ENCODE measurements at regions not wholly inside any gene's neighbourhood (a gene's known extent, or its start where the extent isn't known, plus 50 kb on each side); places are given as distances from the start of the nearest gene placed in this dataset. TPM values are rescaled to one million over a fixed set of nuclear protein-coding genes. Genes with fewer than 3 reads are reported as not detected.

DNA sequence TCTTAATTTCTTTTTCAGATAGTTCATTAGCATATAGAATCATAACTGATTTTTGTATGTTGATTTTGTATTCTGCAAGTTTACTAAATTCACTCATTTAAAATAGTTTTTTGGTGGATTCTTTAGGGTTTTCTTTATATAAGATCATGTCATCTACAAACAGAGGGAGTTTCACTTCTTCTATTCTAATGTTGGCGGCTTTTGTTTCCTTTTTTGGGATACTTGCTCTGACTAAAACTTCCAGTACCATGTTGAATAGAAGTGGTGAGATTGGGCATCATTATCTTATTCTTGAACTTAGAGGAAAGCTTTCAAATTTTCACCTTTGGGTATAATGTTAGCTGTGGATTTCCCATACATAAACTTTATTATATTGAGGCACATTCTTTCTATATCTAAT, 296.9 kb downstream of the BCKDHB start:
- DNase-seq (ENCODE audit: low read depth), result no peak
- Histone ChIP-seq H3K4me3 (ENCODE audit: low read depth, low read length) (no peak overlapping the region), H3K36me3 (ENCODE audit: control insufficient read depth, insufficient read depth, low read length) (no peaks in the 10 kb centered on the region), H3K27me3 (ENCODE audit: control insufficient read depth, insufficient read depth, low read length) (no peaks in the 10 kb centered on the region)
- TF ChIP-seq, protein P1, sequence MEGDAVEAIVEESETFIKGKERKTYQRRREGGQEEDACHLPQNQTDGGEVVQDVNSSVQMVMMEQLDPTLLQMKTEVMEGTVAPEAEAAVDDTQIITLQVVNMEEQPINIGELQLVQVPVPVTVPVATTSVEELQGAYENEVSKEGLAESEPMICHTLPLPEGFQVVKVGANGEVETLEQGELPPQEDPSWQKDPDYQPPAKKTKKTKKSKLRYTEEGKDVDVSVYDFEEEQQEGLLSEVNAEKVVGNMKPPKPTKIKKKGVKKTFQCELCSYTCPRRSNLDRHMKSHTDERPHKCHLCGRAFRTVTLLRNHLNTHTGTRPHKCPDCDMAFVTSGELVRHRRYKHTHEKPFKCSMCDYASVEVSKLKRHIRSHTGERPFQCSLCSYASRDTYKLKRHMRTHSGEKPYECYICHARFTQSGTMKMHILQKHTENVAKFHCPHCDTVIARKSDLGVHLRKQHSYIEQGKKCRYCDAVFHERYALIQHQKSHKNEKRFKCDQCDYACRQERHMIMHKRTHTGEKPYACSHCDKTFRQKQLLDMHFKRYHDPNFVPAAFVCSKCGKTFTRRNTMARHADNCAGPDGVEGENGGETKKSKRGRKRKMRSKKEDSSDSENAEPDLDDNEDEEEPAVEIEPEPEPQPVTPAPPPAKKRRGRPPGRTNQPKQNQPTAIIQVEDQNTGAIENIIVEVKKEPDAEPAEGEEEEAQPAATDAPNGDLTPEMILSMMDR (IDR thresholded peaks at IDR 0.05; ENCODE audit: insufficient read depth, low read depth, low read length), result no peak
- ChIA-PET POLR2A (no interaction called here), CTCF (interaction anchor here (0.6 kb wide), 1 partner anchor 519 kb away, joined by 3 read pairs; no protein-coding TSS in a partner anchor)

DNA sequence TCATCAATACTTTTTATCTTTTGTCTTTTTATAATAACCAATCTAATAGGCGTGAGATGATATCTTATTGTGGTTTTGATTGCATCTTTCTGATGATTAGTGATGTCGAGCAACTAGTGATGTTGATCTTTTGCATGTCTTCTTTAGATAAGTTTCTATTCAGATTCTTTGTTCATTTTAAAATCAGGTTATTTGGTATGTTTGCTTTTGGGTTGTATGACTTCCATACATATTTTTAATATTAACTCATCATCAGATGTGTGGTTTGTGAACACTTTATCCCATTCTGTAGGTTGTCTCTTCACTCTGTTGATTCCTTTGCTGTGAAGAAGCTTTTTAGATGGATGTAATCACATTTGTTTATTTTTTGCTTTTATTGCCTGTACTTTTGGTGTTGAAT, 295.8 kb downstream of the BCKDHB start:
- POLR2A ChIA-PET, result interaction anchor here (0.6 kb wide), 1 partner anchor 551 kb away, joined by 3 read pairs; no protein-coding TSS in a partner anchor
- no peaks in the 10 kb centered on the region for H3K36me3 ChIP-seq (ENCODE audit: control insufficient read depth, insufficient read depth, low read length)
- H3K27me3 ChIP-seq (ENCODE audit: control insufficient read depth, insufficient read depth, low read length), result no peaks in the 10 kb centered on the region
- TF ChIP-seq, protein P1 (IDR thresholded peaks at IDR 0.05; ENCODE audit: insufficient read depth, low read depth, low read length), result no peak
- H3K4me3 ChIP-seq (ENCODE audit: low read depth, low read length), result no peak overlapping the region
- CTCF ChIA-PET, result no interaction called here
- no peak for DNase-seq (ENCODE audit: low read depth)

Small RNAs in the stretch of these regions (small RNA-seq; reads per million reads assigned to genes)
- gene AL596028.1 (ENCODE audit: insufficient read length, low read depth, low replicate concordance), result not detected
- not detected for gene RNA5SP210 (ENCODE audit: insufficient read length, low read depth, low replicate concordance)
